ENCODE measurements at regions not wholly inside any gene's neighbourhood (a gene's known extent, or its start where the extent isn't known, plus 50 kb on each side); places are given as distances from the start of the nearest gene placed in this dataset.
A peak's percentile ranks its signal among the peaks of the same experiment; 100 is the strongest.

- H3K4me1 ChIP-seq (ENCODE audit: control insufficient read depth in 3 of 3, insufficient read depth in 3 of 3, low read length in 3 of 3), result peaks cover 0 to 6% (median 2%) of the 10 kb centered on the region in 3 donors
These were observed 501.8 kb downstream of the ANKRD50 start for GRCh38 chr4:124210746-124211145.

GRCh38 chr4:124212815-124213630 lies 499.5 kb downstream of the ANKRD50 start:
- Histone ChIP-seq H3K27ac (ENCODE audit: low read depth, low read length) (peak overlapping the region; percentile 54), H3K4me1 (ENCODE audit: control insufficient read depth in 3 of 3, insufficient read depth in 3 of 3, low read length in 3 of 3) (peaks cover 0 to 6% (median 2%) of the 10 kb centered on the region in 3 donors), H3K9me3 (ENCODE audit: control insufficient read depth in 3 of 3, low read length in 3 of 3) (no peaks in the 10 kb centered on the region), H3K4me3 (ENCODE audit: low read length in 3 of 3) (no peak overlapping the region), H3K27me3 (ENCODE audit: control insufficient read depth in 3 of 3, insufficient read depth in 3 of 3, low read length in 3 of 3) (no peaks in the 10 kb centered on the region), H3K36me3 (ENCODE audit: control insufficient read depth in 3 of 3, insufficient read depth in 3 of 3, low read length in 3 of 3) (no peaks in the 10 kb centered on the region), H3K9ac (ENCODE audit: low read depth in 1 of 3, low read length in 3 of 3) (no peak overlapping the region)

More at GRCh38 chr4:124210746-124211145, 501.8 kb downstream of the ANKRD50 start:
- H3K4me3 ChIP-seq (ENCODE audit: low read length in 3 of 3), result no peak overlapping the region
- no peaks in the 10 kb centered on the region for H3K9me3 ChIP-seq (ENCODE audit: control insufficient read depth in 3 of 3, low read length in 3 of 3)
- H3K27ac ChIP-seq (ENCODE audit: low read depth, low read length), result no peak overlapping the region
- H3K9ac ChIP-seq (ENCODE audit: low read depth in 1 of 3, low read length in 3 of 3), result no peak overlapping the region
- H3K36me3 ChIP-seq (ENCODE audit: control insufficient read depth in 3 of 3, insufficient read depth in 3 of 3, low read length in 3 of 3), result no peaks in the 10 kb centered on the region
- H3K27me3 ChIP-seq (ENCODE audit: control insufficient read depth in 3 of 3, insufficient read depth in 3 of 3, low read length in 3 of 3), result no peaks in the 10 kb centered on the region

GRCh38 chr4:124219389-124219788 lies 493.1 kb downstream of the ANKRD50 start:
- Histone ChIP-seq H3K4me1 (ENCODE audit: control insufficient read depth in 3 of 3, insufficient read depth in 3 of 3, low read length in 3 of 3) (no peaks in the 10 kb centered on the region), H3K9me3 (ENCODE audit: control insufficient read depth in 3 of 3, low read length in 3 of 3) (no peaks in the 10 kb centered on the region), H3K4me3 (ENCODE audit: low read length in 3 of 3) (no peak overlapping the region), H3K27ac (ENCODE audit: low read depth, low read length) (no peak overlapping the region), H3K9ac (ENCODE audit: low read depth in 1 of 3, low read length in 3 of 3) (no peak overlapping the region), H3K36me3 (ENCODE audit: control insufficient read depth in 3 of 3, insufficient read depth in 3 of 3, low read length in 3 of 3) (no peaks in the 10 kb centered on the region), H3K27me3 (ENCODE audit: control insufficient read depth in 3 of 3, insufficient read depth in 3 of 3, low read length in 3 of 3) (no peaks in the 10 kb centered on the region)

- Histone ChIP-seq H3K27ac (ENCODE audit: low read depth, low read length) (no peak overlapping the region), H3K9me3 (ENCODE audit: control insufficient read depth in 3 of 3, low read length in 3 of 3) (no peaks in the 10 kb centered on the region), H3K4me3 (ENCODE audit: low read length in 3 of 3) (no peak overlapping the region), H3K4me1 (ENCODE audit: control insufficient read depth in 3 of 3, insufficient read depth in 3 of 3, low read length in 3 of 3) (no peaks in the 10 kb centered on the region), H3K36me3 (ENCODE audit: control insufficient read depth in 3 of 3, insufficient read depth in 3 of 3, low read length in 3 of 3) (no peaks in the 10 kb centered on the region), H3K27me3 (ENCODE audit: control insufficient read depth in 3 of 3, insufficient read depth in 3 of 3, low read length in 3 of 3) (no peaks in the 10 kb centered on the region), H3K9ac (ENCODE audit: low read depth in 1 of 3, low read length in 3 of 3) (no peak overlapping the region)
These were observed 488.3 kb downstream of the ANKRD50 start for GRCh38 chr4:124224256-124224655.

- Histone ChIP-seq H3K27me3 (ENCODE audit: control insufficient read depth in 3 of 3, insufficient read depth in 3 of 3, low read length in 3 of 3) (no peaks in the 10 kb centered on the region), H3K4me1 (ENCODE audit: control insufficient read depth in 3 of 3, insufficient read depth in 3 of 3, low read length in 3 of 3) (no peaks in the 10 kb centered on the region), H3K9me3 (ENCODE audit: control insufficient read depth in 3 of 3, low read length in 3 of 3) (no peaks in the 10 kb centered on the region), H3K36me3 (ENCODE audit: control insufficient read depth in 3 of 3, insufficient read depth in 3 of 3, low read length in 3 of 3) (no peaks in the 10 kb centered on the region), H3K9ac (ENCODE audit: low read depth in 1 of 3, low read length in 3 of 3) (no peak overlapping the region), H3K4me3 (ENCODE audit: low read length in 3 of 3) (no peak overlapping the region), H3K27ac (ENCODE audit: low read depth, low read length) (no peak overlapping the region)
These were observed 484.6 kb downstream of the ANKRD50 start for GRCh38 chr4:124227981-124228380.

- no peak overlapping the region for H3K4me3 ChIP-seq (ENCODE audit: low read length in 3 of 3)
- H3K36me3 ChIP-seq (ENCODE audit: control insufficient read depth in 3 of 3, insufficient read depth in 3 of 3, low read length in 3 of 3), result no peaks in the 10 kb centered on the region
- no peaks in the 10 kb centered on the region for H3K4me1 ChIP-seq (ENCODE audit: control insufficient read depth in 3 of 3, insufficient read depth in 3 of 3, low read length in 3 of 3)
- H3K9ac ChIP-seq (ENCODE audit: low read depth in 1 of 3, low read length in 3 of 3), result no peak overlapping the region
- no peaks in the 10 kb centered on the region for H3K9me3 ChIP-seq (ENCODE audit: control insufficient read depth in 3 of 3, low read length in 3 of 3)
- H3K27me3 ChIP-seq (ENCODE audit: control insufficient read depth in 3 of 3, insufficient read depth in 3 of 3, low read length in 3 of 3), result no peaks in the 10 kb centered on the region
- no peak overlapping the region for H3K27ac ChIP-seq (ENCODE audit: low read depth, low read length)
These were observed 482.3 kb downstream of the ANKRD50 start for GRCh38 chr4:124230268-124230667.

- Histone ChIP-seq H3K4me1 (ENCODE audit: control insufficient read depth in 3 of 3, insufficient read depth in 3 of 3, low read length in 3 of 3) (no peaks in the 10 kb centered on the region), H3K9ac (ENCODE audit: low read depth in 1 of 3, low read length in 3 of 3) (no peak overlapping the region), H3K4me3 (ENCODE audit: low read length in 3 of 3) (no peak overlapping the region), H3K36me3 (ENCODE audit: control insufficient read depth in 3 of 3, insufficient read depth in 3 of 3, low read length in 3 of 3) (no peaks in the 10 kb centered on the region), H3K9me3 (ENCODE audit: control insufficient read depth in 3 of 3, low read length in 3 of 3) (no peaks in the 10 kb centered on the region), H3K27me3 (ENCODE audit: control insufficient read depth in 3 of 3, insufficient read depth in 3 of 3, low read length in 3 of 3) (no peaks in the 10 kb centered on the region), H3K27ac (ENCODE audit: low read depth, low read length) (no peak overlapping the region)
These were observed 477.8 kb downstream of the ANKRD50 start for GRCh38 chr4:124234771-124235170.

- H3K4me3 ChIP-seq (ENCODE audit: low read length in 3 of 3), result no peak overlapping the region
- no peak overlapping the region for H3K9ac ChIP-seq (ENCODE audit: low read depth in 1 of 3, low read length in 3 of 3)
- H3K27me3 ChIP-seq (ENCODE audit: control insufficient read depth in 3 of 3, insufficient read depth in 3 of 3, low read length in 3 of 3), result no peaks in the 10 kb centered on the region
- H3K4me1 ChIP-seq (ENCODE audit: control insufficient read depth in 3 of 3, insufficient read depth in 3 of 3, low read length in 3 of 3), result no peaks in the 10 kb centered on the region
- no peaks in the 10 kb centered on the region for H3K36me3 ChIP-seq (ENCODE audit: control insufficient read depth in 3 of 3, insufficient read depth in 3 of 3, low read length in 3 of 3)
- H3K27ac ChIP-seq (ENCODE audit: low read depth, low read length), result no peak overlapping the region
- peaks cover 0 to 3% (median 0%) of the 10 kb centered on the region in 3 donors for H3K9me3 ChIP-seq (ENCODE audit: control insufficient read depth in 3 of 3, low read length in 3 of 3)
These were observed 468.7 kb downstream of the ANKRD50 start for GRCh38 chr4:124243671-124244366.

GRCh38 chr4:124253080-124253479 lies 459.5 kb downstream of the ANKRD50 start:
- H3K27ac ChIP-seq (ENCODE audit: low read depth, low read length), result no peak overlapping the region
- no peak overlapping the region for H3K4me3 ChIP-seq (ENCODE audit: low read length in 3 of 3)
- no peak overlapping the region for H3K9ac ChIP-seq (ENCODE audit: low read depth in 1 of 3, low read length in 3 of 3)
- no peaks in the 10 kb centered on the region for H3K9me3 ChIP-seq (ENCODE audit: control insufficient read depth in 3 of 3, low read length in 3 of 3)
- H3K27me3 ChIP-seq (ENCODE audit: control insufficient read depth in 3 of 3, insufficient read depth in 3 of 3, low read length in 3 of 3), result no peaks in the 10 kb centered on the region
- no peaks in the 10 kb centered on the region for H3K4me1 ChIP-seq (ENCODE audit: control insufficient read depth in 3 of 3, insufficient read depth in 3 of 3, low read length in 3 of 3)
- H3K36me3 ChIP-seq (ENCODE audit: control insufficient read depth in 3 of 3, insufficient read depth in 3 of 3, low read length in 3 of 3), result no peaks in the 10 kb centered on the region

All from skeletal muscle tissue (tissue), 3 donors.